ENCODE measurements at regions not wholly inside any gene's neighbourhood (a gene's known extent, or its start where the extent isn't known, plus 50 kb on each side); places are given as distances from the start of the nearest gene placed in this dataset.

DNA sequence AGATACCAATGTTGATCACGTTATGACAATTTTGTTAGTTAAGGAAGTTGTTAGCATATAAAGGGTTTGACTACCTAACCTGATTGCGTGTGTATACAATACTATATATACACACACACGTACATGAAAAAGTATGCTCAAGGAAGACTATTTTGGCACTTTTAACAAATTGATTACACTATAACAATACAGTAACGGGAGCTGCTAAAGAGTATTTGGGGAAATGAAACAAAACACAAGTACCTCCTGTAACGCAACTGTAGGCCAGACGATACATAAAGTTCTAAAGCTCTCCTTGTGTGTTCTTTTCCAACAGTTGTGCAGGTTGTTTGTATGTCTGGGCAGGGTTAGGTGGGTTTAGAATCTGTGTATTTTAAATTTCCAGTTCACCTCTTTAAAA, 98.7 kb downstream of the PLEKHG1 start:
- no peaks in the 10 kb centered on the region for H3K27me3 ChIP-seq (ENCODE audit: insufficient read depth)
- ATAC-seq (no peak), DNase-seq (ENCODE audit: low spot score) (no peak)
- H3K79me2 ChIP-seq (replicated peaks; ENCODE audit: insufficient read depth), result no peaks in the 10 kb centered on the region
- TF ChIP-seq, protein P1, sequence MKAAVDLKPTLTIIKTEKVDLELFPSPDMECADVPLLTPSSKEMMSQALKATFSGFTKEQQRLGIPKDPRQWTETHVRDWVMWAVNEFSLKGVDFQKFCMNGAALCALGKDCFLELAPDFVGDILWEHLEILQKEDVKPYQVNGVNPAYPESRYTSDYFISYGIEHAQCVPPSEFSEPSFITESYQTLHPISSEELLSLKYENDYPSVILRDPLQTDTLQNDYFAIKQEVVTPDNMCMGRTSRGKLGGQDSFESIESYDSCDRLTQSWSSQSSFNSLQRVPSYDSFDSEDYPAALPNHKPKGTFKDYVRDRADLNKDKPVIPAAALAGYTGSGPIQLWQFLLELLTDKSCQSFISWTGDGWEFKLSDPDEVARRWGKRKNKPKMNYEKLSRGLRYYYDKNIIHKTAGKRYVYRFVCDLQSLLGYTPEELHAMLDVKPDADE (IDR thresholded peaks at IDR 0.05), result no peak
- TF ChIP-seq CREB1 (CRISPR knock-in tag; IDR thresholded peaks at IDR 0.05; ENCODE audit: low read depth), result no peak
- no peak for TF ChIP-seq ZNF114 (CRISPR knock-in tag; IDR thresholded peaks at IDR 0.05)
- no peak for TF ChIP-seq NANOG (IDR thresholded peaks at IDR 0.05; ENCODE audit: borderline replicate concordance)
- TF ChIP-seq, protein P2, sequence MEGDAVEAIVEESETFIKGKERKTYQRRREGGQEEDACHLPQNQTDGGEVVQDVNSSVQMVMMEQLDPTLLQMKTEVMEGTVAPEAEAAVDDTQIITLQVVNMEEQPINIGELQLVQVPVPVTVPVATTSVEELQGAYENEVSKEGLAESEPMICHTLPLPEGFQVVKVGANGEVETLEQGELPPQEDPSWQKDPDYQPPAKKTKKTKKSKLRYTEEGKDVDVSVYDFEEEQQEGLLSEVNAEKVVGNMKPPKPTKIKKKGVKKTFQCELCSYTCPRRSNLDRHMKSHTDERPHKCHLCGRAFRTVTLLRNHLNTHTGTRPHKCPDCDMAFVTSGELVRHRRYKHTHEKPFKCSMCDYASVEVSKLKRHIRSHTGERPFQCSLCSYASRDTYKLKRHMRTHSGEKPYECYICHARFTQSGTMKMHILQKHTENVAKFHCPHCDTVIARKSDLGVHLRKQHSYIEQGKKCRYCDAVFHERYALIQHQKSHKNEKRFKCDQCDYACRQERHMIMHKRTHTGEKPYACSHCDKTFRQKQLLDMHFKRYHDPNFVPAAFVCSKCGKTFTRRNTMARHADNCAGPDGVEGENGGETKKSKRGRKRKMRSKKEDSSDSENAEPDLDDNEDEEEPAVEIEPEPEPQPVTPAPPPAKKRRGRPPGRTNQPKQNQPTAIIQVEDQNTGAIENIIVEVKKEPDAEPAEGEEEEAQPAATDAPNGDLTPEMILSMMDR (conservative IDR thresholded peaks at IDR 0.05; ENCODE audit: low read depth in 2 of 2), result no peak
- no peak for TF ChIP-seq POLR2AphosphoS5 (IDR thresholded peaks at IDR 0.05; ENCODE audit: low read depth)
- TF ChIP-seq STAT1 (IDR thresholded peaks at IDR 0.05; ENCODE audit: unreplicated experiment), result no peak
- no peak for TF ChIP-seq EZH2 (IDR thresholded peaks at IDR 0.05; ENCODE audit: low read depth, unreplicated experiment)
- TF ChIP-seq ZNF331 (CRISPR knock-in tag; IDR thresholded peaks at IDR 0.05; ENCODE audit: low read depth), result no peak
- TF ChIP-seq, protein P3, sequence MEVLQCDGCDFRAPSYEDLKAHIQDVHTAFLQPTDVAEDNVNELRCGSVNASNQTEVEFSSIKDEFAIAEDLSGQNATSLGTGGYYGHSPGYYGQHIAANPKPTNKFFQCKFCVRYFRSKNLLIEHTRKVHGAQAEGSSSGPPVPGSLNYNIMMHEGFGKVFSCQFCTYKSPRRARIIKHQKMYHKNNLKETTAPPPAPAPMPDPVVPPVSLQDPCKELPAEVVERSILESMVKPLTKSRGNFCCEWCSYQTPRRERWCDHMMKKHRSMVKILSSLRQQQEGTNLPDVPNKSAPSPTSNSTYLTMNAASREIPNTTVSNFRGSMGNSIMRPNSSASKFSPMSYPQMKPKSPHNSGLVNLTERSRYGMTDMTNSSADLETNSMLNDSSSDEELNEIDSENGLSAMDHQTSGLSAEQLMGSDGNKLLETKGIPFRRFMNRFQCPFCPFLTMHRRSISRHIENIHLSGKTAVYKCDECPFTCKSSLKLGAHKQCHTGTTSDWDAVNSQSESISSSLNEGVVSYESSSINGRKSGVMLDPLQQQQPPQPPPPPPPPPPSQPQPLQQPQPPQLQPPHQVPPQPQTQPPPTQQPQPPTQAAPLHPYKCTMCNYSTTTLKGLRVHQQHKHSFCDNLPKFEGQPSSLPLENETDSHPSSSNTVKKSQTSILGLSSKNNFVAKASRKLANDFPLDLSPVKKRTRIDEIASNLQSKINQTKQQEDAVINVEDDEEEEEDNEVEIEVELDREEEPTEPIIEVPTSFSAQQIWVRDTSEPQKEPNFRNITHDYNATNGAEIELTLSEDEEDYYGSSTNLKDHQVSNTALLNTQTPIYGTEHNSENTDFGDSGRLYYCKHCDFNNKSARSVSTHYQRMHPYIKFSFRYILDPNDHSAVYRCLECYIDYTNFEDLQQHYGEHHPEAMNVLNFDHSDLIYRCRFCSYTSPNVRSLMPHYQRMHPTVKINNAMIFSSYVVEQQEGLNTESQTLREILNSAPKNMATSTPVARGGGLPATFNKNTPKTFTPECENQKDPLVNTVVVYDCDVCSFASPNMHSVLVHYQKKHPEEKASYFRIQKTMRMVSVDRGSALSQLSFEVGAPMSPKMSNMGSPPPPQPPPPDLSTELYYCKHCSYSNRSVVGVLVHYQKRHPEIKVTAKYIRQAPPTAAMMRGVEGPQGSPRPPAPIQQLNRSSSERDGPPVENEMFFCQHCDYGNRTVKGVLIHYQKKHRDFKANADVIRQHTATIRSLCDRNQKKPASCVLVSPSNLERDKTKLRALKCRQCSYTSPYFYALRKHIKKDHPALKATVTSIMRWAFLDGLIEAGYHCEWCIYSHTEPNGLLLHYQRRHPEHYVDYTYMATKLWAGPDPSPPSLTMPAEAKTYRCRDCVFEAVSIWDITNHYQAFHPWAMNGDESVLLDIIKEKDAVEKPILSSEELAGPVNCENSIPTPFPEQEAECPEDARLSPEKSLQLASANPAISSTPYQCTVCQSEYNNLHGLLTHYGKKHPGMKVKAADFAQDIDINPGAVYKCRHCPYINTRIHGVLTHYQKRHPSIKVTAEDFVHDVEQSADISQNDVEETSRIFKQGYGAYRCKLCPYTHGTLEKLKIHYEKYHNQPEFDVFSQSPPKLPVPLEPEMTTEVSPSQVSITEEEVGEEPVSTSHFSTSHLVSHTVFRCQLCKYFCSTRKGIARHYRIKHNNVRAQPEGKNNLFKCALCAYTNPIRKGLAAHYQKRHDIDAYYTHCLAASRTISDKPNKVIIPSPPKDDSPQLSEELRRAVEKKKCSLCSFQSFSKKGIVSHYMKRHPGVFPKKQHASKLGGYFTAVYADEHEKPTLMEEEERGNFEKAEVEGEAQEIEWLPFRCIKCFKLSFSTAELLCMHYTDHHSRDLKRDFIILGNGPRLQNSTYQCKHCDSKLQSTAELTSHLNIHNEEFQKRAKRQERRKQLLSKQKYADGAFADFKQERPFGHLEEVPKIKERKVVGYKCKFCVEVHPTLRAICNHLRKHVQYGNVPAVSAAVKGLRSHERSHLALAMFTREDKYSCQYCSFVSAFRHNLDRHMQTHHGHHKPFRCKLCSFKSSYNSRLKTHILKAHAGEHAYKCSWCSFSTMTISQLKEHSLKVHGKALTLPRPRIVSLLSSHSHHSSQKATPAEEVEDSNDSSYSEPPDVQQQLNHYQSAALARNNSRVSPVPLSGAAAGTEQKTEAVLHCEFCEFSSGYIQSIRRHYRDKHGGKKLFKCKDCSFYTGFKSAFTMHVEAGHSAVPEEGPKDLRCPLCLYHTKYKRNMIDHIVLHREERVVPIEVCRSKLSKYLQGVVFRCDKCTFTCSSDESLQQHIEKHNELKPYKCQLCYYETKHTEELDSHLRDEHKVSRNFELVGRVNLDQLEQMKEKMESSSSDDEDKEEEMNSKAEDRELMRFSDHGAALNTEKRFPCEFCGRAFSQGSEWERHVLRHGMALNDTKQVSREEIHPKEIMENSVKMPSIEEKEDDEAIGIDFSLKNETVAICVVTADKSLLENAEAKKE (CRISPR knock-in tag; IDR thresholded peaks at IDR 0.05), result no peak
- no peak for TF ChIP-seq EZH2phosphoT487 (IDR thresholded peaks at IDR 0.05; ENCODE audit: unreplicated experiment)
- no peak for TF ChIP-seq JUNB (IDR thresholded peaks at IDR 0.05; ENCODE audit: unreplicated experiment)
- TF ChIP-seq, protein P4, sequence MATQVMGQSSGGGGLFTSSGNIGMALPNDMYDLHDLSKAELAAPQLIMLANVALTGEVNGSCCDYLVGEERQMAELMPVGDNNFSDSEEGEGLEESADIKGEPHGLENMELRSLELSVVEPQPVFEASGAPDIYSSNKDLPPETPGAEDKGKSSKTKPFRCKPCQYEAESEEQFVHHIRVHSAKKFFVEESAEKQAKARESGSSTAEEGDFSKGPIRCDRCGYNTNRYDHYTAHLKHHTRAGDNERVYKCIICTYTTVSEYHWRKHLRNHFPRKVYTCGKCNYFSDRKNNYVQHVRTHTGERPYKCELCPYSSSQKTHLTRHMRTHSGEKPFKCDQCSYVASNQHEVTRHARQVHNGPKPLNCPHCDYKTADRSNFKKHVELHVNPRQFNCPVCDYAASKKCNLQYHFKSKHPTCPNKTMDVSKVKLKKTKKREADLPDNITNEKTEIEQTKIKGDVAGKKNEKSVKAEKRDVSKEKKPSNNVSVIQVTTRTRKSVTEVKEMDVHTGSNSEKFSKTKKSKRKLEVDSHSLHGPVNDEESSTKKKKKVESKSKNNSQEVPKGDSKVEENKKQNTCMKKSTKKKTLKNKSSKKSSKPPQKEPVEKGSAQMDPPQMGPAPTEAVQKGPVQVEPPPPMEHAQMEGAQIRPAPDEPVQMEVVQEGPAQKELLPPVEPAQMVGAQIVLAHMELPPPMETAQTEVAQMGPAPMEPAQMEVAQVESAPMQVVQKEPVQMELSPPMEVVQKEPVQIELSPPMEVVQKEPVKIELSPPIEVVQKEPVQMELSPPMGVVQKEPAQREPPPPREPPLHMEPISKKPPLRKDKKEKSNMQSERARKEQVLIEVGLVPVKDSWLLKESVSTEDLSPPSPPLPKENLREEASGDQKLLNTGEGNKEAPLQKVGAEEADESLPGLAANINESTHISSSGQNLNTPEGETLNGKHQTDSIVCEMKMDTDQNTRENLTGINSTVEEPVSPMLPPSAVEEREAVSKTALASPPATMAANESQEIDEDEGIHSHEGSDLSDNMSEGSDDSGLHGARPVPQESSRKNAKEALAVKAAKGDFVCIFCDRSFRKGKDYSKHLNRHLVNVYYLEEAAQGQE (IDR thresholded peaks at IDR 0.05; ENCODE audit: unreplicated experiment), result no peak
- H3K27ac Mint-ChIP-seq, result no peak overlapping the region
- no peak overlapping the region for H3K4me3 Mint-ChIP-seq
- no peaks in the 10 kb centered on the region; the same call in 2 of the 3 replicates for H3K4me1 Mint-ChIP-seq
- H3K9me2 ChIP-seq (ENCODE audit: insufficient read depth), result no peaks in the 10 kb centered on the region
- no peaks in the 10 kb centered on the region for H3K36me3 Mint-ChIP-seq (ENCODE audit: low read depth)
- H3K36me3 ChIP-seq (ENCODE audit: insufficient read depth), result no peaks in the 10 kb centered on the region
- H3K4me1 ChIP-seq (ENCODE audit: insufficient read depth), result no peaks in the 10 kb centered on the region
- H3K27ac ChIP-seq (ENCODE audit: low read depth), result no peak overlapping the region
- no peak overlapping the region for H3K4me2 ChIP-seq
- no peaks in the 10 kb centered on the region for H3F3A ChIP-seq (replicated peaks; ENCODE audit: low read depth)
- H3K4me3 ChIP-seq, result no peak overlapping the region
- no peaks in the 10 kb centered on the region for H3K9me3 Mint-ChIP-seq
- H2AFZ ChIP-seq, result no peak overlapping the region
- peaks cover 5% of the 10 kb centered on the region for H3K27me3 Mint-ChIP-seq (ENCODE audit: insufficient read depth, low read depth, poor library complexity)
- 0 out of 2 replicates have a peak, but pooled peaks cover 3% of the 10 kb centered on the region for H4K20me1 ChIP-seq (replicated peaks; ENCODE audit: insufficient read depth)
